ENCODE measurements at regions not wholly inside any gene's neighbourhood (a gene's known extent, or its start where the extent isn't known, plus 50 kb on each side); places are given as distances from the start of the nearest gene placed in this dataset.
"Not testable (repeated sequence)": the region's sequence is repeated elsewhere in the genome, so short reads cannot be mapped to it uniquely, and the experiment has no call there.

DNA sequence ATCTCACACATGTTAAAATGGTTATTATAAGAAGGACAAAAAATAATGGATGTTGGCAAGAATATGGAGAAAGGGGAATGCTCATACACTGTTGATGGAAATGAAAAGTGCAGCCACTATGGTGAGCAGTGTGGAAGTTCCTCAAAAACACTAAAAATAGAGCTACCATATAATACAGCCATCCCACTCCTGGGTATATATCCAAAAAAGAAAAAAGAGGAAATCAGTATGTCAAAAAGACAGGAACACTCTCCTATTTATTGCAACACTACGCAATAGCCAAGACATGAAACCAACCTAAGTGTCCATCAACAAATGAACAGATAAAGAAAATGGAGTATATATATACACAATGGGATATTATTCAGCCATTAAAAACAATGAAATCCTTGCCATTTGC, 642.6 kb downstream of the RNF144A start:
- H3K9me3 ChIP-seq = peaks cover 0 to 3% (median 0%) of the 10 kb centered on the region in 4 donors
- H3K4me1 ChIP-seq = no peaks in the 10 kb centered on the region
- no peak for DNase-seq
- H3K36me3 ChIP-seq = no peaks in the 10 kb centered on the region
- TF ChIP-seq EP300 (IDR thresholded peaks at IDR 0.05) = no peak
- TF ChIP-seq POLR2A (IDR thresholded peaks at IDR 0.05) = no peak
- TF ChIP-seq, protein P1, sequence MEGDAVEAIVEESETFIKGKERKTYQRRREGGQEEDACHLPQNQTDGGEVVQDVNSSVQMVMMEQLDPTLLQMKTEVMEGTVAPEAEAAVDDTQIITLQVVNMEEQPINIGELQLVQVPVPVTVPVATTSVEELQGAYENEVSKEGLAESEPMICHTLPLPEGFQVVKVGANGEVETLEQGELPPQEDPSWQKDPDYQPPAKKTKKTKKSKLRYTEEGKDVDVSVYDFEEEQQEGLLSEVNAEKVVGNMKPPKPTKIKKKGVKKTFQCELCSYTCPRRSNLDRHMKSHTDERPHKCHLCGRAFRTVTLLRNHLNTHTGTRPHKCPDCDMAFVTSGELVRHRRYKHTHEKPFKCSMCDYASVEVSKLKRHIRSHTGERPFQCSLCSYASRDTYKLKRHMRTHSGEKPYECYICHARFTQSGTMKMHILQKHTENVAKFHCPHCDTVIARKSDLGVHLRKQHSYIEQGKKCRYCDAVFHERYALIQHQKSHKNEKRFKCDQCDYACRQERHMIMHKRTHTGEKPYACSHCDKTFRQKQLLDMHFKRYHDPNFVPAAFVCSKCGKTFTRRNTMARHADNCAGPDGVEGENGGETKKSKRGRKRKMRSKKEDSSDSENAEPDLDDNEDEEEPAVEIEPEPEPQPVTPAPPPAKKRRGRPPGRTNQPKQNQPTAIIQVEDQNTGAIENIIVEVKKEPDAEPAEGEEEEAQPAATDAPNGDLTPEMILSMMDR (IDR thresholded peaks at IDR 0.05) = no peak
- TF ChIP-seq POLR2AphosphoS5 (IDR thresholded peaks at IDR 0.05) = no peak
- WGBS, 2 donors = 95 to 97% methylated on average over 1 of the region's 1 CpG
- H3K27me3 ChIP-seq = no peaks in the 10 kb centered on the region
- intact Hi-C loops (cut with DNase I) = no loop called here
- H3K27ac ChIP-seq = no peak overlapping the region
- no peak overlapping the region for H3K4me3 ChIP-seq

DNA sequence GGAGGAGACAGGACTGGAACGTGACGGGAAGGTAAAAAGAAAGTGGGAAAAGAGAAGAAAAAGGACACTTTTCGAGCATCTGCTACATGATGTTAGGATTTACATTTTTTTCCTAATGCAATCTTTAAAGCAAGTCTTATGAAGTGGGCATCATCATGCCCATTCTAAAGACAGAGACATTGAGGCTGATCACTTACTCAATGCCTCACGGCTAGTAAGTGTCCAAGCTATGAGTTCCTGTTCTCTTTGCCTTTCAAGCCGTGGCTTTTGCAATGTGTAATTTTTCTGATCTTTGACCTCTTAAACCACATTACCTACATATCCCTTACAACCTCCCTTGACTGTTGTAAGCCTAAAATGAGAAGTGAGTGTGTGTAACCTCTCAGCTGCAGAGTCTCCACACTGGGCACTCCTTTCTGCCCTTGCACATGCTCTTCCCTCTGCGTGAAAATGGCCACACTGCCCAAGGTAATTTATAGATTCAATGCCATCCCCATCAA, 649.2 kb downstream of the RNF144A start:
- intact Hi-C loops (cut with DNase I) = no loop called here
- no peak overlapping the region for H3K27ac ChIP-seq
- no peak overlapping the region for H3K4me3 ChIP-seq
- no peaks in the 10 kb centered on the region for H3K36me3 ChIP-seq
- H3K27me3 ChIP-seq = no peaks in the 10 kb centered on the region
- TF ChIP-seq, protein P1 (IDR thresholded peaks at IDR 0.05) = no peak
- no peak for TF ChIP-seq EP300 (IDR thresholded peaks at IDR 0.05)
- TF ChIP-seq POLR2AphosphoS5 (IDR thresholded peaks at IDR 0.05) = no peak
- TF ChIP-seq POLR2A (IDR thresholded peaks at IDR 0.05) = no peak
- DNase-seq = no peak
- H3K9me3 ChIP-seq = peaks cover 0 to 3% (median 0%) of the 10 kb centered on the region in 4 donors
- no peaks in the 10 kb centered on the region for H3K4me1 ChIP-seq
- WGBS, 2 donors = 73 to 83% methylated on average over 6 of the region's 6 CpGs

DNA sequence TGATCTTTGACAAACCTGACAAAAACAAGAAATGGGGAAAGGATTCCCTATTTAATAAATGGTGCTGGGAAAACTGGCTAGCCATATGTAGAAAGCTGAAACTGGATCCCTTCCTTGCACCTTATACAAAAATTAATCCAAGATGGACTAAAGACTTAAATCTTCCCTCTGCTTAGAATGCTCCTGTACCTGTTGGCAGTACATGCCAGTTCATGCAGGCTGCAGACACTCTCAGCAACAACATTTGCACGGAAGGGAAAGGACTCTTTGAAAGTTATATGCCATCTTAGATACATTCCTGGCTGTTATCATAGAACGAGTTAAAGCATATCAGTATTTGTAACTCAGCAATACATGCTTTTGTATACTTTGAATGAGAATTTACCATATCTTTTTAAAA, 649.9 kb downstream of the RNF144A start:
- DNase-seq; H3K27ac ChIP-seq; H3K27me3 ChIP-seq; H3K9me3 ChIP-seq; H3K36me3 ChIP-seq; intact Hi-C loops (cut with DNase I); H3K4me3 ChIP-seq; H3K4me1 ChIP-seq: not testable (repeated sequence)
- WGBS, 2 donors = 59 to 70% methylated on average over 2 of the region's 2 CpGs

DNA sequence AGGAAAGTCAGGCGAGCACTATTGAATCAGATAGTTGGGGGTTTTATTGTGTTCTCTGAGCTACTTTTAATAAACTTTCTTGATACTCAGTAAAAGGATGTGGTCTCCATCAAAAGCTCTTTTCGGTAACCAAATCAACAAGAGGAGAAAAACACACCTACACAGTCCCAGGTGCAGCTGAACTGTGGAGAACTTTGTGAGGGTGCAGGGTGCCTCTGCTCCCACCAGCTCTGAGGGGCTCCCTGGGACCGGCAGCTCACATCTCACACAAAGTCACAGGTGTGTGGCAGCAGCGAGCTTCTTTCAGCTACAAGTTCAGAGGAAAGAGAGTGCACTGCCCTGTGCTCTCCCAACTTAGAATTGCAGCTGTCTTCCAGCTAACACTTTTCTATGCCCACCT, 650.4 kb downstream of the RNF144A start:
- no peaks in the 10 kb centered on the region for H3K27me3 ChIP-seq
- TF ChIP-seq POLR2A (IDR thresholded peaks at IDR 0.05) (no peak), POLR2AphosphoS5 (IDR thresholded peaks at IDR 0.05) (no peak), EP300 (IDR thresholded peaks at IDR 0.05) (no peak)
- TF ChIP-seq, protein P1 (IDR thresholded peaks at IDR 0.05) = no peak
- 45 to 52% methylated on average over 4 of the region's 4 CpGs for WGBS, 2 donors
- intact Hi-C loops (cut with DNase I) = no loop called here
- peaks cover 0 to 3% (median 0%) of the 10 kb centered on the region in 4 donors for H3K9me3 ChIP-seq
- H3K36me3 ChIP-seq = no peaks in the 10 kb centered on the region
- H3K27ac ChIP-seq = no peak overlapping the region
- no peak overlapping the region for H3K4me3 ChIP-seq
- H3K4me1 ChIP-seq = no peaks in the 10 kb centered on the region
- no peak for DNase-seq

DNA sequence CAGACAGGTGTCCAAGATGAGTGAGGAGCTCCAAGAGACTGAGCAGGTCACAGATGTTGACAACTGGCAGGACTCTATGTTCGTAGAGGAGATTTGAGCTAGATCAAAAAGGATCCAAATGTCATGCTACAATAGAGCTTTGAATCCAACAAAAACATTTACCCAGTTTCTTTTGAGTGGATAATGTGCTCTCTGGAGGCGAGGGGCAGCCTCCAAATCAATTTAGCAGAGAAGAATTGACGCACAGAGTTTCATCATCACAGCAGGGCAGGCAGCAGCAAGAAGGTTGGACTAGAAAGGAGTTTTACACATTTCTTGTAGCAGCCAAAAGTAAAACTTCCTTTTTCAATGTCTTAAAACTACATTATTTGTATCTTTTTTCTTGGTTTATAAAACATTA, 653.0 kb downstream of the RNF144A start:
- WGBS, 2 donors = 76 to 85% methylated on average over 3 of the region's 3 CpGs
- intact Hi-C loops (cut with DNase I) = no loop called here
- TF ChIP-seq, protein P1 (IDR thresholded peaks at IDR 0.05) = no peak
- TF ChIP-seq EP300 (IDR thresholded peaks at IDR 0.05) = no peak
- Histone ChIP-seq H3K27ac (no peak overlapping the region), H3K36me3 (no peaks in the 10 kb centered on the region), H3K9me3 (no peaks in the 10 kb centered on the region), H3K4me3 (no peak overlapping the region), H3K27me3 (no peaks in the 10 kb centered on the region), H3K4me1 (no peaks in the 10 kb centered on the region)
- DNase-seq = no peak
